HepG2 (cell line): ENCODE measurements at regions not wholly inside any gene's neighbourhood (a gene's known extent, or its start where the extent isn't known, plus 50 kb on each side); places are given as distances from the start of the nearest gene placed in this dataset.

Experiments
- BRCA1 ChIP-seq: sonication (generic); formaldehyde crosslinking; IDR thresholded peaks from 2 replicates; pipeline ENCODE4 v1.4.0; 2020; ENCODE audit warnings: missing genetic modification reagents
- FOSL2 ChIP-seq: sonication (generic); formaldehyde crosslinking; IDR thresholded peaks from 2 replicates; pipeline ENCODE4 v1.4.0; 2020; ENCODE audit warnings: missing genetic modification reagents
- POLR2A ChIP-seq, 2 experiments: IDR thresholded peaks; 2 replicates each; pipeline ENCODE4 v1.6.1; 2011; ENCODE audit warnings: low read depth in 2 of 2, low read length in 2 of 2, mild to moderate bottlenecking in 1 of 2, moderate library complexity in 1 of 2; ENCODE audit not compliant: insufficient read depth in 1 of 2
- ZBTB7B ChIP-seq: sonication (generic); formaldehyde crosslinking; IDR thresholded peaks from 2 replicates; pipeline ENCODE4 v1.4.0; 2020; ENCODE audit warnings: missing genetic modification reagents

DNA sequence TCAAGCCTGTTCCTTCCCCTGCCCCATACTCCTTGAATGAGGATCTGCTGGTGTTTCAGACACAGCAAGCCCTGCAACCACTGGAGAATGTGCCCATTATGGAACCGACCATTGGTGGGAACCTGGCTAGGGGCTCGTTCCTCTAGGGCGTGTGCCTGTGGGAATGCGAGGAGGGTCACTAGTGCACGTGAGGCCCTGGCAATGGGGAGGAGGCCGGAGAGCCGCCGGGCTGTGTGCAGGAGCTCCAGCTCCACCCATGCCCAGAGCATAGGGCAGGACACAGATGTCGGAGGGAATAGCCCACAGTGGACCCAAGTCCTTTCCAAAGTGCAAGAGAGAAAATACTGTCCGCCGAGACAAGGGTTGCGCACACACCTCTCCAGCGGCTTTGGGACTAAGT lies 99.3 kb downstream of the ERMARD start:
- TF ChIP-seq ZBTB7B = no peak
- TF ChIP-seq POLR2A (IDR thresholded peaks at IDR 0.05; ENCODE audit: insufficient read depth in 1 of 2, low read depth in 2 of 2, low read length in 2 of 2) = no peak
- TF ChIP-seq BRCA1 = no peak
- no peak for TF ChIP-seq FOSL2
